ENCODE measurements at regions not wholly inside any gene's neighbourhood (a gene's known extent, or its start where the extent isn't known, plus 50 kb on each side); places are given as distances from the start of the nearest gene placed in this dataset.

GRCh38 chr19:29107831-29108230 is 105.1 kb downstream of the UQCRFS1 start:
- TF ChIP-seq CTCF (IDR thresholded peaks at IDR 0.05) (no peak), MYBL2 (CRISPR knock-in tag; IDR thresholded peaks at IDR 0.05) (no peak), IRF2 (CRISPR knock-in tag; IDR thresholded peaks at IDR 0.05; ENCODE audit: borderline replicate concordance, low read depth) (no peak), STAT6 (CRISPR knock-in tag; conservative IDR thresholded peaks at IDR 0.05; ENCODE audit: low read depth) (no peak), ZNF121 (CRISPR knock-in tag; IDR thresholded peaks at IDR 0.05) (no peak), E2F5 (CRISPR knock-in tag; IDR thresholded peaks at IDR 0.05) (no peak), JUN (CRISPR knock-in tag; IDR thresholded peaks at IDR 0.05) (no peak), ATF3 (CRISPR knock-in tag; conservative IDR thresholded peaks at IDR 0.05) (no peak), ATF6 (CRISPR knock-in tag; IDR thresholded peaks at IDR 0.05) (no peak), ZNF416 (CRISPR knock-in tag; IDR thresholded peaks at IDR 0.05) (no peak), FOXP1 (CRISPR knock-in tag; IDR thresholded peaks at IDR 0.05; ENCODE audit: borderline replicate concordance) (no peak)
- TF ChIP-seq, protein P1, sequence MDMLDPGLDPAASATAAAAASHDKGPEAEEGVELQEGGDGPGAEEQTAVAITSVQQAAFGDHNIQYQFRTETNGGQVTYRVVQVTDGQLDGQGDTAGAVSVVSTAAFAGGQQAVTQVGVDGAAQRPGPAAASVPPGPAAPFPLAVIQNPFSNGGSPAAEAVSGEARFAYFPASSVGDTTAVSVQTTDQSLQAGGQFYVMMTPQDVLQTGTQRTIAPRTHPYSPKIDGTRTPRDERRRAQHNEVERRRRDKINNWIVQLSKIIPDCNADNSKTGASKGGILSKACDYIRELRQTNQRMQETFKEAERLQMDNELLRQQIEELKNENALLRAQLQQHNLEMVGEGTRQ (CRISPR knock-in tag; IDR thresholded peaks at IDR 0.05), result no peak

All from WTC11 (cell line).